ENCODE measurements at regions not wholly inside any gene's neighbourhood (a gene's known extent, or its start where the extent isn't known, plus 50 kb on each side); places are given as distances from the start of the nearest gene placed in this dataset.
"Not testable (repeated sequence)": the region's sequence is repeated elsewhere in the genome, so short reads cannot be mapped to it uniquely, and the experiment has no call there.

- no peak for DNase-seq
Observed at GRCh38 chr22:22977479-22978200, 90.0 kb downstream of the IGLL5 start.

DNA sequence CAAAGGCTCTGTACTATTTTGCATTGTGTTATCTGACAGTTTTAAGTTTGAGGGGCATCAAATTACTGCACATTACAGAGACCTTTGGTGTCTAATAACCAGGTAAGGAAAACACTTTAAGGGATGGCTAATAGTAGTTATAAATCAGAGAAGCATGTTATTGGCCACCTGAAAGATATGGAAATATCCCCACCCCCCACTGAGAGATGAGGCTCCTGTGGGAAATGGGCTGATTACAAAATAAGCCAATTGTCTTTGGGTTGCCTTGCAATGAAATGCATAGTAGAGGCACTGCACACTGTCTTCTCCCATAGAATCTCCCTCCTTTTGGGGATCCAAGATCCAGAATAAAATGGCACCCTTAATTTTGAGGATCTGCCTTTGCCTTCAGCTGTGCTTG, 91.0 kb downstream of the IGLL5 start:
- no peak for DNase-seq

DNA sequence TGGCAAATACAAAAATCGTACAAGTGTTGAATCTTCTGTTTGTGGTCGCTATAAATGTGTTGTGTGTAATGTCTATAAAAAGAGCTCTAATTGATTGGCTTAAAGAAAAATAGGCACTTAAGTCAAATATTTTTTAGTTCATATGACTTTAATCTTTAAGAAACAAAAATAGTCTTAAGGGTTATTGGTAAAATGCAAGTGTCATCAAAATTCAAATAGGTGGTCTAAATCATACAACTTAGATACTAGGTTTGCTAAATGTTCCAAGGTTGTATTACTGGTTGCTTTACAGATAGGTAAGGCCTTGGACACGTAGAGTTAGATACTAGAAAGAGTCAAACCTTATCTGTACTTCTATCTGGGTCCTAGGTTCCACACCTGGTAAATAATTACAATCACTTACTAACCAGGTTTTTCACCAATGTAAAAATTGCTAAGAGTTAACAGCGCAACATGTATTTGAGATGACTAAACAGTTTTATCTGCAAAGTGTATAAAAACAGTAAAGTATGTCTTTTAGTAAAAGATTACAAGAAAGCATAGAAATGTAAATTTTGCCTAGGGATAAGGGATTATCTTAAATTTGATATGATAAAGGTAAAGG, 91.1 kb upstream of the GNAZ start:
- DNase-seq = no peak

GRCh38 chr22:22979954-22980353, 90.4 kb upstream of the GNAZ start:
- no peak for DNase-seq

GRCh38 chr22:22981670-22982571, 88.4 kb upstream of the GNAZ start:
- no peak for DNase-seq

- DNase-seq = no peak
Observed at GRCh38 chr22:22982616-22983015, 87.7 kb upstream of the GNAZ start.

GRCh38 chr22:22983123-22983522, 87.2 kb upstream of the GNAZ start:
- DNase-seq = no peak

GRCh38 chr22:22983816-22984215, 86.5 kb upstream of the GNAZ start:
- DNase-seq = no peak

GRCh38 chr22:22984967-22985366, 85.4 kb upstream of the GNAZ start:
- no peak for DNase-seq

DNA sequence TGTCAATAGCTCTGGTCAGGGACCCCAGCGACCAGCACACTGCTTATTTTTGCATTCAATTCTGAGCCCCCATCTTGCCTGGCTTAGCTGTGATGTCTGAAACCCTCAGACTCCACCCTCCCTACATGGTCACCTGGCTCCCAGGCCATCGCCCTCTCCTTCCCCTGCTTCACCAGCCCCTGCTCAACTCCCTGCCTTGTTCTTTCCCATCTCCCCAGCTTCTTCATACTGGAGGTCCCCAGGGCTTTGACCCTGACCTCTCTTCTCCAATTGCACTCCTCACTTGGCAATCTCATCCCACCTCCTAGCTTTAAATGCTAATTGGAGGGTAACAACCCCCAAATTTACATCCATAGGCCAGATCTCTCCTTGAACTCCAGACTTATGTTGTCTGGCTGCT, 84.3 kb upstream of the GNAZ start:
- no peak for DNase-seq

DNA sequence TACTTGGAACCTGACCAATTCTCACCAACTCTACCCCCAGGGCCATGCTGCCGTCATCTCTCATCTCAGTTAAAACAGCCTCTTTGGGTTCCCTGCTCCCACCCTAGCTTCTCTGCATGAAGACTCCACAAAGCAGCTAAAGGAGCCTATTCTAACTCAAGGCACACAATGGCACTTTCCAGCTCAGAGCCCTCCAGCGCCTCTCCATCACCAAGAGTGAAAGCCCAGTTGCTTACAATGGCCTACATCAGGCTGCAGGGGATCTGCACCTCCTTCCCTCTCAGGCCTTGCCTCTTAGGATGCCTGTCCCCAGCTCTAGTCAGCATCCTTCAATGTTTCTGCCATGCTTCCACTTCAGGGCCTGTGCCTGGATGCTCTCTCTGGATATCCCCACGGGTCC, 83.7 kb upstream of the GNAZ start:
- DNase-seq = no peak

GRCh38 chr22:22988150-22988549, 82.2 kb upstream of the GNAZ start:
- no peak for DNase-seq

GRCh38 chr22:22988785-22989184, 81.5 kb upstream of the GNAZ start:
- no peak for DNase-seq

GRCh38 chr22:22989856-22990255, 80.5 kb upstream of the GNAZ start:
- no peak for DNase-seq

DNA sequence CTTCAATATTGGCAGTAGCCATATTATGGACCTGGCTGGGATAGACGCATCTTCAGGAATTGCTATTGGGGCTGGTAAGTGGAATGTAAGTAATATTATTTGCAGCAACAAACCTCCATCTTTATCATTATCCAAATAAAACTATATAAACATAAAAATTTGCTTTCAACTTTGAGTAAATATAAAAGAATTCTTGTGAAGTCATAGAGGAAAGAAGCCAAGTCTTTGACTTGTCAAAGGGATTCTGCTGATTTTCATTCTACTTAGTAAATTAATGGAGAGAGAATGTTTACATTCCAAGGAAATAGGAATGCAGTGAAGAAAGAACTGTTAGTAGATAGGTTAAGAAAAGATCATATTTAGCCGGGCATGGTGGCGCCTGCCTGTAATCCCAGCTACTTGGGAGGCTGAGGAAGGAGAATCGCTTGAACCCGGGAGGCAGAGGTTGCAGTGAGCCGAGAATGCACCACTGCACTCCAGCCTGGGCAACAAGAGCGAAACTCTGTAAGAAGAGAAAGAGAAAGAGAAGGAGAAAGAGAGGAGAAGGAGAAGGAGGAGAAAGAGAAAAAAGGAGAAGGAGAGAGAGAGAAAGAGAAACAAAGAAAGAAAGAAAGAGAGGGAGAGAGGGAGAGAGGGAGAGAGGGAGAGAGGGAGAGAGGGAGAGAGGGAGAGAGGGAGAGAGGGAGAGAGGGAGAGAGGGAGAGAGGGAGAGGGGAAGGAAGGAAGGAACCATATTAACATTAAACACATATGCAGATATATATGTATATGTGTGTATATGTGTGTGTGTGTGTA, 79.4 kb upstream of the GNAZ start:
- DNase-seq = not testable (repeated sequence)

GRCh38 chr22:22992474-22992873, 77.8 kb upstream of the GNAZ start:
- DNase-seq = no peak

DNA sequence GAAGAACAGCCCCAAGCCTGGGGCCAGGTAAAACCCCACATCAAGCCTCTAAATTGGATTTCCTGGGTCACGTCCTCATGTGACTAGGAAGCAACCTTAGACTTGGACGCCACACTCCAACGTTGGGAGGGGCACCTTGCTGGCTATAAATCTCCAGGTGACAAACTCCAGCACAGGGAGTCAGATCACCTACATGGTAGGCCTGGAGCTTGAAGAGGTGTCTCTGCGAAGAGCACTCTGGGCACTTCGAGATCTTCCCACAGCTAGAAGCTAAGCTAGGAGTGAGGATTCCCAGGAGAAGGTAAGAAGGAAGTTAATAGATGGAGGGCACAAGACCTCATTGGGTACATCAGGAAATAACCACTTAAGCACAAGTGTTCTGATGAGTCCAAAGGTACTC, 77.1 kb upstream of the GNAZ start:
- DNase-seq = no peak

GRCh38 chr22:22995166-22995565, 75.2 kb upstream of the GNAZ start:
- DNase-seq = no peak

GRCh38 chr22:22996511-22997261, 73.6 kb upstream of the GNAZ start:
- no peak for DNase-seq

DNA sequence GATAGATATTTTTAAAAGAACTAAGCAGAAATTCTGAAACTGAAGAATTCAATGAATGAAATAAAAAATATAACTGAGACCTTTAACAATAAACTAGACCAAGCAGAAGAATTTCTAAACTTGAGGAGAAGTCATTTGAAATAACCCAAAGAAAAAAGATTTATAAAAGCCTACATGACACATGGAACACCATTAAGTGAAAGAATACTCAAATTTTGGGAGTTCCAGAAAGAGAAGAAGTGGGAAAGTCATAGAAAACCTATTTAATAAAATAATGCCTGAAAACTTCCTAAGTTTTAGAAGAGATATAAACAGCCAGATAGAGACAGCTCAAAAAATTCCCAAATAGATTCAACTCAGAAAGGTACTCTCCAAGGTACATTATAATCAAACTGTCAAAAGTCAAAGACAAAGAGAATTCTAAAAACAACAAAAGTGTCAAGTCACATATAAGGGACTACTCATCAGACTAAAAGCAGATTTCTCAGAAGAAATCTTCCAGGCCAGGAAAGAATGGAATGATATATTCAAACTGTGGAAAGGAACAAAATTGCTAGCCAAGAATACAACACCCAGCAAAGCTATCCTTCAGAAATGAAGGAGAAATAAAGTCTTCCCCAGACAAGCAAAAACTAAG, 72.9 kb upstream of the GNAZ start:
- DNase-seq = no peak

DNA sequence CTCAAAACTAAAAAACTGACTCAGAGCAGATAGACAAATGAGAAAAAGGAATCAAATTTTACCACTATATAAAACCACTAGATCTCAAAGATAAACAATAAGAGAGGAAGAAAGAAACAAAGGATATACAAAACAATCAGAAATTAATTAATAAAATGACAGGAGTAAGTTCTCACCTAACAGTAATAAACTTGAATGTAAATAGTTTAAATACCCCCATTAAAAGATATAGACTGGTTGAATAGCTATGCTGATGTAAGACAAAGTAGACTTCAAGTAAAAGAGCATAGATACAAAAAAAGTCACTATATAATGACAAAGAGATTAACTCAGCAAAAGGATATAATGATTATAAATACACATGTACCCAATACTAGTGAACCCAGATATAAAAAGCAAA, 72.3 kb upstream of the GNAZ start:
- no peak for DNase-seq

GRCh38 chr22:22999523-22999922, 70.8 kb upstream of the GNAZ start:
- no peak for DNase-seq
